ENCODE measurements at regions not wholly inside any gene's neighbourhood (a gene's known extent, or its start where the extent isn't known, plus 50 kb on each side); places are given as distances from the start of the nearest gene placed in this dataset.
"Not testable (repeated sequence)": the region's sequence is repeated elsewhere in the genome, so short reads cannot be mapped to it uniquely, and the experiment has no call there.

- DNase-seq: no peak
Measured at GRCh38 chr13:73833325-73834070, 300.7 kb downstream of the KLF12 start.

- no peak for DNase-seq
Measured at GRCh38 chr13:73832825-73833224, 301.4 kb downstream of the KLF12 start.

- no peak for DNase-seq
Measured at GRCh38 chr13:73832128-73832588, 302.0 kb downstream of the KLF12 start.

GRCh38 chr13:73829416-73829815 lies 304.8 kb downstream of the KLF12 start:
- no peak for DNase-seq

- no peak for DNase-seq
Measured at GRCh38 chr13:73828811-73829210, 305.4 kb downstream of the KLF12 start.

DNA sequence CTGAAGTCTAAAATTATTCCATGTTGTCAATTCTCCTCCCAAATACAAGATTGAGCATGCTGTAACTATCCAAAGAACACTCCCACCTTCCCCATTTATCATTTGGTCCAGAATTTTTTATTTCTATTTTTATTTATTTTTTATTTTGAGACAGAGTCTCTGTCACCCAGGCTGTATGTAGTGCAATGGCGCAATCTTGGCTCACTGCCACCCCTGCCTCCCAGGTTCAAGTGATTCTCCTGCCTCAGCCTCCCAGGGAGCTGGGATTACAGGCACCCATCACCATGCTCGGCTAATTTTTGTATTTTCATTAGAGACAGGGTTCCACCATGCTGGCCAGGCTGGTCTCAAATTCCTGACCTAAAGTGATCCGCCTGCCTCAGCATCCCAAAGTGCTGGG lies 306.8 kb downstream of the KLF12 start:
- no peak for DNase-seq

GRCh38 chr13:73825143-73825542 lies 309.1 kb downstream of the KLF12 start:
- DNase-seq: no peak

DNA sequence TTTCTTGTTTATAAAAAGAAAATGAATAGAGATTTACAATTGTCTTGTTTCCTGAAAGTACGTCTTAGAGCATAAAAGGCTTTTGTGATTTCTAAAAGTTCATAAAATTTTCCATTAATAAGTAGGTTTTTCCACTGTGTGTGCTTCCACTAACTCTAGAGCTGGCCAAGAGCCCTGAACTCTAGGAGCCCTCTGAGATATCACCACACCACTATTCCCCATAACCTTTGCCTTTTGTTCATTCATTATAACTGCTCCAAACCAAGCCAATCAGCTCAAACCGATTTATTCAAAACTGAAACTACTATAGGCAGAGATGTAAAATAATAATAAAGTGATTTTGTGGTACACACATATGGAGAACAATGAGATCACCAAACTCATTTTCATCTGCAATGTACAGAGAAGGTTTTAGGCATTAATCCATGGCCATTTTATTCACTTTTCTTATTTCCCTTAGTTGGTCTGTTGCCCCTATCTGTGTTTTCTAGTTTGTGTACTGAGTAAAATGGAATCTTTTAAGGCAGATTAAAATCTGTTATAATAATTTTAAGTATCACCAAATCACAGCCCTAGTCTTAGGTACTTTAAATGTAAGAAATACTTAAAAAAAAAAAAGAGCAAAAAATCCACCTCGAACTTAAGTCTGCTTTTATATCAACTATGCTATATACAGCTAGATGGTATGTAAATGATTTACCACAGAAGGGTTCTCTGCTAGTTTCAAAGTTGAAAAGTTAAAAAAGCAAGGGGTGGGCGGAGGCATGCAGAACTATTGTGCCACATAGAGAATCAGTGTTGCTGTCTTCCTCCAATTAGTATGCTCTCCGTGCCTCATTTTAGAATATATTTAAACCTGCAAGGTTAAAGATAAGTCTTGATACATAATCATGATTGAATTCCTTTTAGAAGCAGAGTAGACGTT lies 311.3 kb downstream of the KLF12 start:
- DNase-seq: no peak

- DNase-seq: no peak
Measured at GRCh38 chr13:73820688-73821087, 313.5 kb downstream of the KLF12 start.

DNA sequence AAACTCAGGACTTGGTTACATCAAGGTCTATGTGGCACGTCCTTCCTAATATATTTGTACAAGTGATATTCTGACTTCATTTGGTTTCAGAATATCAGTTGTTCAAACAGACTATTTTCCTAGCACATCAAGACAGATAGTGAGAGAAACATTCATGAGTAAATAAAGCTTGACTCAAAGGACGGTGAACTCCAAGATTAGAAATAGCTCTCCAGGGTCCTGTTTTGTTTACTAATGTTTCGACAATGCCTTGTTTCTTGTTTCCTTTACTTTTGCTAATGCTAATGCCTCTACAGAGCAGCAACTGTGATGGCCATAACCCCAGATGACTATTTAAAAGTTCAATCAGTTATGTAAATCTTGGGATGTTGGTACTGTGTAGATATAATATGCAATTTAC lies 313.9 kb downstream of the KLF12 start:
- DNase-seq: no peak

DNA sequence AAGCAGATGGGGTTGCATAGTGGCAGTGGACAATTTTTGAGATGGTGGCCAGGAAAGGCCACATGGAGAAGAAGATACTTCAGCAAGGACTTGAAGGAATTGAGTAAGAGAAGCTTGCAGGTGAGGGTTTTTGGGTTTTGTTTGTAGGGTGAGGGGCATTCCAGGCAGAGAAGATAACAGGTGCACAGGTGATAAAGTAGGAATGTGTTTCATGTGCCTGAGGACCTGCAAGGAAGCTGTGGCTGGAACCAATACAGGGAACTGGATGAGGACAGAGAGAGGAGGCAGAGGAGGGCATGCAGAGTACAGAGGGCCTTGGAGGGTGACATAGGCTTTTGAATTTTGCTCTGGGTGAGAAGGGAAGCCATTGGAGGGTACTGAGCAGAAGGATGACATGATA lies 314.5 kb downstream of the KLF12 start:
- DNase-seq: no peak

GRCh38 chr13:73816702-73817101 lies 317.5 kb downstream of the KLF12 start:
- DNase-seq: no peak

GRCh38 chr13:73815796-73816195 lies 318.4 kb downstream of the KLF12 start:
- DNase-seq: no peak

DNA sequence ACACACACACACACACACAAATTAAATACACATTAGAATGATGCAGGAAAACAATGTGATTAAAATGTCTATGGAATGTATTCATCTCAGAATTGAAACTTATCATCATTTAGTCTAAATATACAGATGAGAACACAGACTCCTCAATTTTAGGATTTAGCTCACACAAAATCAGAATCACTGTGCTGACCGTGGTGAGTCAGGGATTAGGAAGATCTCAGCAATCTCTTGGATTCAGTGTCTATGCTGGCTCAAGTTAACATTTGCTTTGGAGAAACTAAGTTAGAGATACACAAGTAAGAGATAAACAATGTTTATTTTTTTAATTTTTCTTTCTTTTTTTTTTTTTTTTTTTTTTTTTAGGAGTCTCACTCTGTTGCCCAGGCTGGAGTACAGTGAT lies 323.6 kb downstream of the KLF12 start:
- DNase-seq: no peak

- no peak for DNase-seq
Measured at GRCh38 chr13:73809561-73809960, 324.6 kb downstream of the KLF12 start.

- no peak for DNase-seq
Measured at GRCh38 chr13:73808318-73808717, 325.9 kb downstream of the KLF12 start.

GRCh38 chr13:73805326-73805958 lies 328.8 kb downstream of the KLF12 start:
- not testable (repeated sequence) for DNase-seq

DNA sequence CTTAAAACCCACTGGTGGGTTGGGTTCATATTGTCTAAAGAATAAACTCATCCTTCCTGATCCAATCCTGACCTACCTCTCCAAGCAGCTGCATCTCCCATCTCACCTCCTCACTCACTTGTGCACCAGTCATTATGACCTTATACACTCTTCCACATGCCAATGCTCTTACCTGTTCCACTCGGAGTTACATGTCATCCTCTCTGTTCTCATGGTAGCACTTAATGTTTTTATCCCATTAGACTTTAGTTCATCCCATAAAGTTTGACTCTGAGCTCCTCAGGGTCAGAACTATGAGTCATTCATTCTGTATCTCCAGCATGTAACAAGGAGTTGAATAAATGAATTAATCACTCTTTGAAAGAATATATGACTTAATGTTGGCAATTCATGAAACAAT lies 330.2 kb downstream of the KLF12 start:
- DNase-seq: no peak

DNA sequence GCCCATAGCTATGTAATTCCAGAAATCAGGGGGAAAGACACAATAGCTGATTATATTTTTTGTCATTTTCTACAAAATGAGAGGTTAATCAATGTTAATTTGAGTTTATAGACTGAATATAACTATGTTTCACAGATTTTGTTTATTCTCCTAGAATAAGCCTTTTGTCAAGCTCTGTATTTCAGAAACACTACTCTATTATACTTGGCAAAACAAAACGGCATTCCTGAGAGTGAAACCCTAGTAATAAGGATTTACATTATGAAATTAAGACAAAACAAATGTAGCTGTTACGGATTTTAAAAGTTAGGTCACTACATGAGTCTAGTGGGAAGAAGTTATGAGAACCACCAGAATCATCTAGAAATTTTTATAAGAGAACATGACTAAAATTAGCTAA lies 334.2 kb downstream of the KLF12 start:
- DNase-seq: no peak

DNA sequence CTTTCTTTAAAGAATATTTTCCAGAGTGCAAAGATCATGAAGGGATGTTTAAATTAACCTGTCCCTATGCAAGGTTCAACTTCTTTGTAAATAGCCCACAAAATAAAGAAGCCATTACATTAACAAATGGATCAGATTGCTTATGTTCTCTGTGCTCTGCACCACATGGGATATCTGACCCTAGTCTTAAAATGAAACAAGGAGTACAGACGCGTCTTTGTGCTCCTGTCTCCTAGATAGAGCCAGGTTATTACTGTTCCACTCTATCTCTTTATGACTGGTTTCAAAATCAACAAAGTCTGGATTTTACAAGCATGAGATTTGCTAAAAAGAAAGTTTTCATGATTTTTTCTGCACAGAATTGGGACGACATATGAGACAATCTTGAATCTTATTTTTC lies 339.4 kb downstream of the KLF12 start:
- no peak for DNase-seq

- no peak for DNase-seq
Measured at GRCh38 chr13:73793361-73793760, 340.8 kb downstream of the KLF12 start.

DNA sequence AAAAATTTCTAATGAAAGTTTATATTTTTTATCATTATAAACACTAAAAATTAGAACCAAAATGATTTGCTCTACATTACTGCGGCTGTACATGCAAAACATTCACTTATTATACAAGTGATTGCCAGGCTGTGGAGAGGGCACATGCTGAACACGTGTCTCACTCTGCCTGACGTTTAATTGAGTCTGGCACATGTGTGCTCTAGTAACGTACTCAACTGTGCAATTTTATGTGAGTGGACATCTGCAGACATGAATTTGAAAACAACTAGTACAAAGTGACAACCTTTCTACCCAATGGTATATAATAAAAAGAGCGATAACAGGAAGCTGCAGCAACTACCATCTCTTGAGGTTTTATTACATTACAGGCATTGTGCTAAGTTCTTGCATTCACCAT lies 341.4 kb downstream of the KLF12 start:
- DNase-seq: no peak

Measured in NCI-H1092 (cell line).